ENCODE measurements at regions not wholly inside any gene's neighbourhood (a gene's known extent, or its start where the extent isn't known, plus 50 kb on each side); places are given as distances from the start of the nearest gene placed in this dataset.

GRCh38 chr21:38938343-38938742, 132.6 kb downstream of the ETS2 start:
- TF ChIP-seq CTCF (conservative IDR thresholded peaks at IDR 0.05; ENCODE audit: low read depth, low read length) (no peak), EZH2phosphoT487 (IDR thresholded peaks at IDR 0.05; ENCODE audit: borderline replicate concordance, low read length) (no peak)
